ENCODE measurements at regions not wholly inside any gene's neighbourhood (a gene's known extent, or its start where the extent isn't known, plus 50 kb on each side); places are given as distances from the start of the nearest gene placed in this dataset.

- TF ChIP-seq POLR2A (IDR thresholded peaks at IDR 0.05) (no peak), CTCF (IDR thresholded peaks at IDR 0.05) (no peak)
Observed at GRCh38 chr6:86453232-86453631, 484.1 kb upstream of the HTR1E start.

All from right lobe of liver (tissue), 4 donors.